ENCODE measurements at regions not wholly inside any gene's neighbourhood (a gene's known extent, or its start where the extent isn't known, plus 50 kb on each side); places are given as distances from the start of the nearest gene placed in this dataset.

- TF ChIP-seq, protein P1, sequence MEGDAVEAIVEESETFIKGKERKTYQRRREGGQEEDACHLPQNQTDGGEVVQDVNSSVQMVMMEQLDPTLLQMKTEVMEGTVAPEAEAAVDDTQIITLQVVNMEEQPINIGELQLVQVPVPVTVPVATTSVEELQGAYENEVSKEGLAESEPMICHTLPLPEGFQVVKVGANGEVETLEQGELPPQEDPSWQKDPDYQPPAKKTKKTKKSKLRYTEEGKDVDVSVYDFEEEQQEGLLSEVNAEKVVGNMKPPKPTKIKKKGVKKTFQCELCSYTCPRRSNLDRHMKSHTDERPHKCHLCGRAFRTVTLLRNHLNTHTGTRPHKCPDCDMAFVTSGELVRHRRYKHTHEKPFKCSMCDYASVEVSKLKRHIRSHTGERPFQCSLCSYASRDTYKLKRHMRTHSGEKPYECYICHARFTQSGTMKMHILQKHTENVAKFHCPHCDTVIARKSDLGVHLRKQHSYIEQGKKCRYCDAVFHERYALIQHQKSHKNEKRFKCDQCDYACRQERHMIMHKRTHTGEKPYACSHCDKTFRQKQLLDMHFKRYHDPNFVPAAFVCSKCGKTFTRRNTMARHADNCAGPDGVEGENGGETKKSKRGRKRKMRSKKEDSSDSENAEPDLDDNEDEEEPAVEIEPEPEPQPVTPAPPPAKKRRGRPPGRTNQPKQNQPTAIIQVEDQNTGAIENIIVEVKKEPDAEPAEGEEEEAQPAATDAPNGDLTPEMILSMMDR (IDR thresholded peaks at IDR 0.05; ENCODE audit: low read length), result no peak
- no peak for TF ChIP-seq EZH2 (IDR thresholded peaks at IDR 0.05; ENCODE audit: borderline replicate concordance, low read length)
Observed at GRCh38 chr1:65497256-65497830, 76.9 kb downstream of the LEPR start.
